ENCODE measurements at regions not wholly inside any gene's neighbourhood (a gene's known extent, or its start where the extent isn't known, plus 50 kb on each side); places are given as distances from the start of the nearest gene placed in this dataset.

- Histone ChIP-seq H3K27ac (ENCODE audit: extremely low read depth, low read depth, low read length) (no peak overlapping the region), H3K79me2 (ENCODE audit: control insufficient read depth, insufficient read depth, low read length) (no peaks in the 10 kb centered on the region), H3K4me2 (ENCODE audit: insufficient read depth, low read length) (no peak overlapping the region), H3K9me3 (replicated peaks; ENCODE audit: control insufficient read depth, insufficient read depth, low read depth, low read length) (no peaks in the 10 kb centered on the region; the same call in 1 of the 2 replicates), H4K20me1 (replicated peaks; ENCODE audit: control insufficient read depth, insufficient read depth, low read length) (no peaks in the 10 kb centered on the region), H3K36me3 (ENCODE audit: control insufficient read depth, insufficient read depth, low read length) (no peaks in the 10 kb centered on the region), H3K9me1 (ENCODE audit: control insufficient read depth, insufficient read depth, low read length) (no peaks in the 10 kb centered on the region), H2AFZ (ENCODE audit: low read depth, low read length) (no peak overlapping the region), H3K27me3 (ENCODE audit: control insufficient read depth in 2 of 2, insufficient read depth in 2 of 2, low read length in 2 of 2) (no peaks in the 10 kb centered on the region), H3K9ac (ENCODE audit: insufficient read depth in 1 of 2, low read depth in 2 of 2, low read length in 2 of 2) (no peak overlapping the region), H3K4me1 (replicated peaks in 1 of 2; ENCODE audit: control insufficient read depth in 2 of 2, insufficient read depth in 2 of 2, low read length in 2 of 2) (no peaks in the 10 kb centered on the region), H3K4me3 (no peak overlapping the region)
- POLR2A ChIA-PET: no interaction called here
- CTCF ChIA-PET (ENCODE audit: low intra/inter-chr PET ratio): no interaction called here
- no peak for FAIRE-seq
- ATAC-seq: no peak
- no peak for TF ChIP-seq DPF2 (IDR thresholded peaks at IDR 0.05)
- intact Hi-C loops (cut with micrococcal nuclease) (no loop called here), in situ Hi-C loops (cut with MboI) (no loop called here)
- DNase-seq (ENCODE audit: extremely low read depth in 1 of 4, low spot score in 3 of 4): no peak
- BruUV-seq (replicated peaks): no TSS peak
Observed at GRCh38 chr1:195462646-195463045, 1145.6 kb downstream of the KCNT2 start.

- 0% methylated on average over 2 of the region's 2 CpGs for whole genome bisulfite sequencing (ENCODE audit: insufficient coverage, low coverage, missing lambda C conversion rate)
- Histone ChIP-seq H3K9me1 (ENCODE audit: control insufficient read depth, insufficient read depth, low read length) (no peaks in the 10 kb centered on the region), H3K4me1 (replicated peaks in 1 of 2; ENCODE audit: control insufficient read depth in 2 of 2, insufficient read depth in 2 of 2, low read length in 2 of 2) (no peaks in the 10 kb centered on the region), H4K20me1 (replicated peaks; ENCODE audit: control insufficient read depth, insufficient read depth, low read length) (no peaks in the 10 kb centered on the region), H3K79me2 (ENCODE audit: control insufficient read depth, insufficient read depth, low read length) (no peaks in the 10 kb centered on the region), H3K27ac (ENCODE audit: extremely low read depth, low read depth, low read length) (no peak overlapping the region), H2AFZ (ENCODE audit: low read depth, low read length) (no peak overlapping the region), H3K9ac (ENCODE audit: insufficient read depth in 1 of 2, low read depth in 2 of 2, low read length in 2 of 2) (no peak overlapping the region), H3K27me3 (ENCODE audit: control insufficient read depth in 2 of 2, insufficient read depth in 2 of 2, low read length in 2 of 2) (no peaks in the 10 kb centered on the region), H3K9me3 (replicated peaks; ENCODE audit: control insufficient read depth, insufficient read depth, low read depth, low read length) (no peaks in the 10 kb centered on the region; the same call in 1 of the 2 replicates), H3K4me2 (ENCODE audit: insufficient read depth, low read length) (no peak overlapping the region), H3K4me3 (no peak overlapping the region), H3K36me3 (ENCODE audit: control insufficient read depth, insufficient read depth, low read length) (no peaks in the 10 kb centered on the region)
- no peak for FAIRE-seq
- ChIA-PET POLR2A (no interaction called here), CTCF (ENCODE audit: low intra/inter-chr PET ratio) (no interaction called here)
- no peak for ATAC-seq
- in situ Hi-C loops (cut with MboI): no loop called here
- intact Hi-C loops (cut with micrococcal nuclease): no loop called here
- BruUV-seq (replicated peaks): no TSS peak
- no peak for DNase-seq (ENCODE audit: extremely low read depth in 1 of 4, low spot score in 3 of 4)
- TF ChIP-seq POLR2AphosphoS5 (IDR thresholded peaks at IDR 0.05; ENCODE audit: control insufficient read depth, insufficient read depth, low read depth, low read length) (no peak), CHAMP1 (IDR thresholded peaks at IDR 0.05) (no peak), PHB (CRISPR knock-in tag; IDR thresholded peaks at IDR 0.05) (no peak), ZNF217 (CRISPR knock-in tag; IDR thresholded peaks at IDR 0.05) (no peak), E2F6 (IDR thresholded peaks at IDR 0.05; ENCODE audit: borderline replicate concordance in 1 of 2, extremely low read depth in 1 of 2, insufficient read depth in 1 of 2, insufficient read length in 1 of 2, low read depth in 1 of 2, low read length in 1 of 2, poor library complexity in 1 of 2, severe bottlenecking in 1 of 2) (no peak), C11orf30 (IDR thresholded peaks at IDR 0.05; ENCODE audit: low read depth) (no peak), SMARCB1 (IDR thresholded peaks at IDR 0.05; ENCODE audit: insufficient read length, low read depth) (no peak), ZFP91 (CRISPR knock-in tag; IDR thresholded peaks at IDR 0.05) (no peak), MBD1 (CRISPR knock-in tag; IDR thresholded peaks at IDR 0.05) (no peak)
Observed at GRCh38 chr1:195462152-195462551, 1146.1 kb downstream of the KCNT2 start.

All from K562 (cell line).